AG09309 (cell line): ENCODE measurements at regions not wholly inside any gene's neighbourhood (a gene's known extent, or its start where the extent isn't known, plus 50 kb on each side); places are given as distances from the start of the nearest gene placed in this dataset.

Experiments used
- DNase-seq: peaks from one replicate; pipeline ENCODE4 v3.0.0-alpha.2; 2010; ENCODE audit warnings: low read depth
- H3K4me3 ChIP-seq: 2 replicates; pipeline ENCODE4 v1.5.1; 2011; ENCODE audit warnings: mild to moderate bottlenecking, low read depth, low read length, moderate library complexity; ENCODE audit not compliant: control insufficient read depth
- CTCF ChIP-seq: IDR thresholded peaks from 2 replicates; pipeline ENCODE4 v1.5.1; 2011; ENCODE audit warnings: mild to moderate bottlenecking, low read depth, low read length, inconsistent platforms; ENCODE audit not compliant: insufficient read depth, control insufficient read depth; ENCODE audit errors: missing control alignments

DNA sequence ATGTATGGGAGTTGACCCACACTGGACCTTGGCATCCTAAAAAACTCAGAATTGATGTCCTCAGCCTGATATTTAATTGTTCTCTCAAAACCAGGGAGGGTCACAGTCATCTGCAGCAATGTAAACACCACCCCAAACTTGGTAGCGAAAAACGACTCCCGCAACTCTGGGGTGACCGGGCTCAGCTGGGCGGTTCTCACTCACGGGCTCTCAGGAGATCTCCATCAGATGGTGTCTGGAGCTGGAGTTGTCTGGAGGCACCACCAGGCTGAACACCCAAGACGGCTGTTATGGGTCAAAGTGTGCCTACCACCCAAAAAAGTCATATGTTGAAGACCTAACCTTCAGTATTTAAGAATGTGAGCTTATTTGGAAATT lies 50.9 kb upstream of the NXT1 start:
- no peak for TF ChIP-seq CTCF
- no peak for DNase-seq
- H3K4me3 ChIP-seq: no peak overlapping the region

- no peak for DNase-seq
- TF ChIP-seq CTCF: no peak
- no peak overlapping the region for H3K4me3 ChIP-seq
Measured at GRCh38 chr20:23298926-23299672, 51.5 kb upstream of the NXT1 start.

- TF ChIP-seq CTCF: no peak
- H3K4me3 ChIP-seq: no peak overlapping the region
Measured at GRCh38 chr20:23298155-23298554, 52.4 kb upstream of the NXT1 start.

DNA sequence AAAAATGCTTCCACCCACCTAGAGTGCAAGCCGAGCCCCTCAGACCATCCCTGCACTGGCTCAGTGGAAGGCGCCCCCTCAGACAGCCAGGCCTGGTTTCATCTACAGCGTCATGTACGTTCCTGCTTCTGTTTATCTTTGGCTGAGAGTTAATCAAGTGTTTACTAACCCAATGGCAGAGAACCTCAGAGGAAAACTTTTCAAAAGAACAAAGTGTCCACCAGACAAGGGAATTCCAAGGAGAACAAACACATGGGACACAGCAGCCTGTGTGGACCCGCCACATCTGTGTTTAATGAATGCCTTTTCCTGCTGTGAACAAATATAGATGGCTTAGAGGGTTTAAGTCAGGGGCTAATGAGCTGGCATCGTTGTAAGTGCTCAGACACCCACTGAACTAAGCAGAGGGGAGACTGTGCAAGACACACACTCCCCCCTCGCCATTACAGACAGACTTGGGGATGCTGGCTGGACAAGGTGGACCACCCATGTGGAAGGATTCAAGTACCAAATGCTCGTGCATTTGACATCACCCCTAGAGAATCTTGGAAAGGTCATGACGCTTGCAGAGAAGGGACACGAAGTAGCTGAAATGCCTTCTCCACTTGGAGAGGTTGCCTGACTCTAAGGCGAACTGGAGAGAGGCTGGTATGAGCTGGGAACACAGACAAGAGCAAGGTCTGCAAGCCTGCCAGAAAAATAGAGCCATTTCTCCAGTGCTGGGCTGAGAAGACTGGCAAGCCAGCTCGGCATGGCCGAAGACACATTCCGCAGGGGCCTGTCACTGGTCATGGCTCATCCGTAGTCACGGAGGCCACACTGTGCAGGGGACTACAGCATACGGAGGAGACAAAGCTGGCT lies 53.5 kb upstream of the NXT1 start:
- no peak for DNase-seq

More at GRCh38 chr20:23298155-23298554, 52.4 kb upstream of the NXT1 start:
- no peak for DNase-seq

DNA sequence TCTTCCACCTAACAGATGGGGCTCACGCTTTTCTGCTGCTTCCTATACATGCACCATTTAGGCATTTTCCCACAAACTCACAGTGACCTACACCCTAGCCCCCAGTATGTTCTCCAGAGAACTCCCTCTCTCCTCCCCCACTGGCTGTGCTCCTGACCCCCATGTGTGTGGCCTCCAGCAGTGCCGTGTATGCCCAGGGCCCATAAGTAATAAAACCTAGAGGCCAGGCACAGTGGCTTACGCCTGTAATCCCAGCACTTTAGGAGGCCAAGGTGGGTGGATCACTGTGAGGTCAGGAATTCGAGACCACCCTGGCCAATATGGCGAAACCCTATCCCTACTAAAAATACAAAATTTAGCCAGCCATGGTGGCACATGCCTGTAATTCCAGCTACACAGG lies 54.7 kb upstream of the NXT1 start:
- no peak for TF ChIP-seq CTCF
- no peak overlapping the region for H3K4me3 ChIP-seq
- no peak for DNase-seq

More for the DNA sequence above, 53.5 kb upstream of the NXT1 start:
- no peak overlapping the region for H3K4me3 ChIP-seq
- no peak for TF ChIP-seq CTCF

DNA sequence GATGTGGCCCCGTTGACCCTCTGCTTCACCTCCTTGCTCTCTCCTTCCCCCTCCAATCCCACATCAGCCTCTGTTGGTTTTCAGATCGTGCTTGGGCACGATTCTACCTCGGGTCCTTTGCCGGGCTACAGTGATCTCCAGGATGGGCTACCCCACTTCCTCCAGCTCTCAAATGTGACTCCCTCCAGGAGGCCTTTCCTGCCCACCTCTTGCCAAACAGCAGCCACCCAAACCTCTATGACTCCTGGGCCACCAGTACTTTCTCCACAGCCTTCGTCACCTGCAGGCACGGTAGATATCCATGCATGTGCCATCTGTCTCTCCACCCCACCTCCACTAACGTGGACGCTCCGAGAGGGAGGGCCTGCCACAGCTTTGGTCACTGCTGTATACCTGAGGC lies 55.9 kb upstream of the NXT1 start:
- H3K4me3 ChIP-seq: no peak overlapping the region
- no peak for DNase-seq
- no peak for TF ChIP-seq CTCF
